ENCODE measurements at regions not wholly inside any gene's neighbourhood (a gene's known extent, or its start where the extent isn't known, plus 50 kb on each side); places are given as distances from the start of the nearest gene placed in this dataset.
A peak's percentile ranks its signal among the peaks of the same experiment; 100 is the strongest.

GRCh38 chr2:103292573-103292972 is 530.7 kb downstream of the TMEM182 start:
- no peak overlapping the region for H3K4me3 ChIP-seq (ENCODE audit: low read depth, low read length)
- no peak for DNase-seq (ENCODE audit: low read depth, low spot score)
- no peak for TF ChIP-seq CTCF (IDR thresholded peaks at IDR 0.05; ENCODE audit: low read depth, low read length)
- in situ Hi-C loops (cut with HindIII; ENCODE audit: low sequenced_read_pairs), result no loop called here

DNA sequence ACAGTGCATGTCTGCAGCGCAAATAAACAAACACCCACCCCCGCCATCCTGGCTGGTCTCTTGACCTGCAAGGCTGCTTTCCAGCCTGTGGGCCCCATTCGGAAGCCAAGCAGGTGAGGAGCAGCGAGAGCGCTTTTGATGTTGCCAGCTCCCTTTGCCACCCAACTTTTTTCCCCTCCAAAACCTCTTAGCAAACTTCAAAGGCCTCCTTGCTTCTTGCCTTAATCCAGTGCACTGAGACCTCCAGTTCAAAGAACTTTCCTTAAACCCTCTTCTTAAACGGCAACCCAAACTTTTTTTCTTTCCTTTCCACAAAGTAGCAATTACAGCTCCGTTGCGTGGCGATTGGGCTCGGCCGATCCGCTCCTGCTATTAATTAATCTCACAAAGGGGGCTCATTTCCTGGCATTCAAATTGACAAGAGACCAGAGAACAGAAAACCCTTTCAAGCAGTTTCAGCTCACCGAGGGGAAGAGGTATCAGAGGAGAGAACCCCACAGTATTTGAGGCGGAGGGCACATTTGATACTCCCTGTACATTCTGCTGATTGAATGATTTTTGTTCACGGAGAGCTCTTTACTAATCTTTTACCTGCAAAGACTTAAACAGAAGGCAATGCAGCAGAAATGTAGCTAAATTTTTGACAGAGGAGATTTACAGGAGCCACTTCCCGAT is 531.4 kb downstream of the TMEM182 start:
- in situ Hi-C loops (cut with HindIII; ENCODE audit: low sequenced_read_pairs), result no loop called here
- no peak for DNase-seq (ENCODE audit: low read depth, low spot score)
- H3K4me3 ChIP-seq (ENCODE audit: low read depth, low read length), result peak overlapping the region; percentile 7
- no peak for TF ChIP-seq CTCF (IDR thresholded peaks at IDR 0.05; ENCODE audit: low read depth, low read length)

DNA sequence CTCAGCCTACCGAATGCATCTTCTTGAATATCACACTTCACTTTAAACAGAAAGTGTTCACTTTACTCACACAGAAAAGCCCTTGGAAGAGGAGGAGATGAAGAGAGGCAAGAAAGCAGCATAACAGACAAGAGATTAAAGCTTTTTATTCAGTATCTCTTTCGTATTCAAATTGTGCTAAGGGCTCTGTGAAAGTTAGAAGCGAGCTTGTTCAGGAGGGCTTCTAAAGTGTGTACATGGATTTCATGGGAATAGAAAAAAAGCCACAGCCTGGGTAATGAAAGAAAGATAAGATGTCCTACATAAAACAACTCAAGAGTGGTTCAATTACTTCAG is 531.9 kb downstream of the TMEM182 start:
- in situ Hi-C loops (cut with HindIII; ENCODE audit: low sequenced_read_pairs), result no loop called here
- TF ChIP-seq CTCF (IDR thresholded peaks at IDR 0.05; ENCODE audit: low read depth, low read length), result no peak
- H3K4me3 ChIP-seq (ENCODE audit: low read depth, low read length), result no peak overlapping the region
- DNase-seq (ENCODE audit: low read depth, low spot score), result no peak

DNA sequence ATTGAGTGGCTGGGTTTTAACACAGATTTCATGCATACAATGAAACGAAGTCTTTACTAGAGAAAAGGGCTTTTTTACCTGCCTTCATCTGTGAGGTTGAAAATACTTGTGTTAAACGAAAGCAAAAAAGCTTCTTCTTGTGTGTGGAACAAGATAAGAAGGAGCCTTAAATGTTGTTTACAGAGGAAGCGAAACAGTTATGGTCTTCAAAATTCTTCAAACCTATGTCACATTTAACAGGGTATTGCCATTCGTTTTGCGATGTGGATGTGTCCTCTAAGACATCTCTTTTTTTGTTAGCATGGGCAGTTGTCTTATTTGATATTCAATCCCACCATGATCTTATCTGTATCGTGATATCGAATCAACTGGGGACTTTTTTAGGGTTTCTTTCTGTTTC is 532.6 kb downstream of the TMEM182 start:
- TF ChIP-seq CTCF (IDR thresholded peaks at IDR 0.05; ENCODE audit: low read depth, low read length), result no peak
- DNase-seq (ENCODE audit: low read depth, low spot score), result no peak
- in situ Hi-C loops (cut with HindIII; ENCODE audit: low sequenced_read_pairs), result no loop called here
- no peak overlapping the region for H3K4me3 ChIP-seq (ENCODE audit: low read depth, low read length)

- no peak overlapping the region for H3K4me3 ChIP-seq (ENCODE audit: low read depth, low read length)
- in situ Hi-C loops (cut with HindIII; ENCODE audit: low sequenced_read_pairs), result no loop called here
- no peak for DNase-seq (ENCODE audit: low read depth, low spot score)
- TF ChIP-seq CTCF (IDR thresholded peaks at IDR 0.05; ENCODE audit: low read depth, low read length), result no peak
Observed at GRCh38 chr2:103295591-103295990, 533.8 kb downstream of the TMEM182 start.

- no peak overlapping the region for H3K4me3 ChIP-seq (ENCODE audit: low read depth, low read length)
- TF ChIP-seq CTCF (IDR thresholded peaks at IDR 0.05; ENCODE audit: low read depth, low read length), result no peak
- in situ Hi-C loops (cut with HindIII; ENCODE audit: low sequenced_read_pairs), result no loop called here
- DNase-seq (ENCODE audit: low read depth, low spot score), result no peak
Observed at GRCh38 chr2:103324671-103325070, 562.8 kb downstream of the TMEM182 start.

DNA sequence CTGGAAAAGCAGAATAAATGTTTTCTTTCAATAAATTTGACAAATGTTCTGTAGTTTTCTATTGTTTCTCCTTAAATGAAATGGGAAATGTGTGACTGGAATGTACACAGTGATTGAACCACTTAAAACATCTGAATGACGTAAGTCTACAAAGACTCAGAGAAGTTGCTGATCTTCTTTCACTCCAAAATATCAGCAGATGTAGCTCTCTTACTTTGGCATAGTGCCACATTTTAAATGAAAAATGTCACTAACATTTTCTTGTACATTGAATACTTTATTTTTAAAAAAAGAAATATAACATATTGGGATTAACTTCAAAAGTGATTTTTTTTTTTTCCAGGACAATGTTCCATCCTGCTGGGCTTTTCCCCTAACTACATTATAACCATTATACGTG is 565.6 kb downstream of the TMEM182 start:
- H3K4me3 ChIP-seq (ENCODE audit: low read depth, low read length), result no peak overlapping the region
- no peak for DNase-seq (ENCODE audit: low read depth, low spot score)
- in situ Hi-C loops (cut with HindIII; ENCODE audit: low sequenced_read_pairs), result no loop called here
- no peak for TF ChIP-seq CTCF (IDR thresholded peaks at IDR 0.05; ENCODE audit: low read depth, low read length)

Measured in astrocyte of the spinal cord (primary cell).